Sciatic nerve (tissue), 2 donors: ENCODE measurements at regions not wholly inside any gene's neighbourhood (a gene's known extent, or its start where the extent isn't known, plus 50 kb on each side); places are given as distances from the start of the nearest gene placed in this dataset.

ENCODE experiments used
- ATAC-seq: fragments of 200-7000 bp; cut with Tn5 transposase; one replicate; pipeline ENCODE4 v1.9.1; 2020; ENCODE audit warnings: mild to moderate bottlenecking, moderate library complexity
- DNase-seq: peaks from one replicate; pipeline ENCODE4 v3.0.0-alpha.2; 2020; ENCODE audit warnings: low spot score
- intact Hi-C: fragments of 100-400 bp; cut with DNase I; formaldehyde crosslinking; loops from one replicate; pipeline ENCODE4 v1.14.2; 2022
- donor health status: DM: no; HTN: no; CAD: no.
- donor health status: DM: no; HTN: no; CAD: no.

- intact Hi-C loops: no loop called here
- DNase-seq: no peak
- ATAC-seq: no peak
These were observed 53.6 kb upstream of the AFF3 start for GRCh38 chr2:100195942-100196341.

- DNase-seq (no peak), ATAC-seq (no peak)
- intact Hi-C loops: no loop called here
These were observed 52.6 kb upstream of the AFF3 start for GRCh38 chr2:100194951-100195350.

- intact Hi-C loops: no loop called here
- DNase-seq (no peak), ATAC-seq (no peak)
These were observed 50.9 kb upstream of the AFF3 start for GRCh38 chr2:100193291-100193710.

GRCh38 chr2:100192825-100193224, 50.4 kb upstream of the AFF3 start:
- ATAC-seq (no peak), DNase-seq (no peak)
- intact Hi-C loops: no loop called here

DNA sequence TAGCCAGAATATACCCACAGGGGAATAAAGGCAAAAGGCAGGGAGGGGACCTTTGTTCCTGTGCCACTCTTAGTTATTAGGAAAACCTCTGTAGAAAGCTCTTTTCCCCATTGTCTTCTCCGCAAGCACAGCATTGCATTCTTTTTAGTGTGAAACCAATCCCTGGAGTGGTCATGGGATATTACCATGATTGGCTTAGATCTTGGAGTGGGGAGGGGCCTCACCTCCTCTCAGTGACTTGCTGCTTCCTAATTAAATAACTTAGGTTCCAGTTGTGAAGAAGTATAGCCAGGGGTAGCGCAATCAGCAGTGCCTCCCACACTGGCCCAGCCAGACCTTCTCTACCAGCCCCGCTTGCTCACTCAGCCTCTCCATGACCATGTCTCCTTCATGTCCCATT, 49.9 kb upstream of the AFF3 start:
- ATAC-seq: no peak

More for the DNA sequence above, 49.9 kb upstream of the AFF3 start:
- intact Hi-C loops: no loop called here
- DNase-seq: no peak
